HCT116 (cell line): ENCODE measurements at regions not wholly inside any gene's neighbourhood (a gene's known extent, or its start where the extent isn't known, plus 50 kb on each side); places are given as distances from the start of the nearest gene placed in this dataset.

Experiments
- CEBPB ChIP-seq: IDR thresholded peaks from 2 replicates; pipeline ENCODE4 v1.6.1; 2012; ENCODE audit warnings: low read depth
- CTCF ChIP-seq, 3 experiments: fragments of 200-600 bp in 1 of 3; sonication (generic) in 1 of 3; IDR thresholded peaks in 2 of 3; conservative IDR thresholded peaks in 1 of 3; 2 replicates each; pipeline ENCODE4 v1.5.1; 2012 to 2017; ENCODE audit warnings: low read depth in 2 of 3, low read length in 2 of 3, antibody characterized with exemption in 1 of 3, borderline replicate concordance in 1 of 3, control low read depth in 1 of 3, mild to moderate bottlenecking in 1 of 3, mixed read lengths in 1 of 3, mixed run types in 1 of 3, moderate library complexity in 1 of 3; ENCODE audit not compliant: insufficient read depth in 1 of 3
- EGR1 ChIP-seq: IDR thresholded peaks from 2 replicates; pipeline ENCODE4 v1.6.1; 2012; ENCODE audit warnings: low read depth
- ELF1 ChIP-seq: IDR thresholded peaks from 2 replicates; pipeline ENCODE4 v1.6.1; 2012; ENCODE audit warnings: low read depth, borderline replicate concordance
- EZH2 ChIP-seq: fragments of 200-600 bp; sonication (generic); IDR thresholded peaks from 2 replicates; pipeline ENCODE4 v1.6.1; 2017; ENCODE audit warnings: antibody characterized with exemption, mixed run types
- EZH2phosphoT487 ChIP-seq: fragments of 200-600 bp; IDR thresholded peaks from 2 replicates; pipeline ENCODE4 v1.6.1; 2018; ENCODE audit warnings: antibody characterized with exemption, borderline replicate concordance
- JUND ChIP-seq: IDR thresholded peaks from 2 replicates; pipeline ENCODE4 v1.6.1; 2012
- MAX ChIP-seq: IDR thresholded peaks from 2 replicates; pipeline ENCODE4 v1.6.1; 2012
- POLR2A ChIP-seq: IDR thresholded peaks from 2 replicates; pipeline ENCODE4 v1.7.0; 2011; ENCODE audit warnings: borderline replicate concordance; ENCODE audit not compliant: insufficient read depth, insufficient read length; ENCODE audit errors: extremely low read depth
- POLR2AphosphoS5 ChIP-seq: IDR thresholded peaks from 2 replicates; pipeline ENCODE4 v1.6.1; 2011; ENCODE audit warnings: mild to moderate bottlenecking, low read depth, low read length, moderate library complexity
- SIN3A ChIP-seq: IDR thresholded peaks from 2 replicates; pipeline ENCODE4 v1.6.1; 2012; ENCODE audit warnings: low read depth
- TCF7L2 ChIP-seq: IDR thresholded peaks from 2 replicates; pipeline ENCODE4 v1.7.0; 2011; ENCODE audit warnings: borderline replicate concordance, inconsistent platforms; ENCODE audit not compliant: insufficient read depth, insufficient read length; ENCODE audit errors: extremely low read depth
- ZBTB33 ChIP-seq: IDR thresholded peaks from 2 replicates; pipeline ENCODE4 v1.6.1; 2011; ENCODE audit warnings: mild to moderate bottlenecking, low read length, moderate library complexity; ENCODE audit not compliant: insufficient replicate concordance; ENCODE audit errors: extremely low read depth
- ZNF274 ChIP-seq: fragments of 200-500 bp; sonication (Bioruptor generic); IDR thresholded peaks from 2 replicates; pipeline ENCODE4 v1.6.1; 2014; ENCODE audit warnings: mild to moderate bottlenecking, low read depth, low read length, inconsistent platforms

GRCh38 chr2:226183033-226183432 lies 616.6 kb downstream of the IRS1 start:
- TF ChIP-seq ZNF274 (no peak), SIN3A (no peak), CTCF (IDR thresholded peaks at IDR 0.05 in 2 of 3, conservative IDR thresholded peaks at IDR 0.05 in 1 of 3; ENCODE audit: borderline replicate concordance in 1 of 3, insufficient read depth in 1 of 3, low read depth in 2 of 3, low read length in 2 of 3) (no peak), TCF7L2 (no peak), EZH2 (no peak), POLR2A (no peak), JUND (no peak), POLR2AphosphoS5 (no peak), EZH2phosphoT487 (no peak), ZBTB33 (no peak), MAX (no peak), CEBPB (no peak), ELF1 (no peak), EGR1 (no peak)
